Fibroblast of lung (primary cell): ENCODE measurements at regions not wholly inside any gene's neighbourhood (a gene's known extent, or its start where the extent isn't known, plus 50 kb on each side); places are given as distances from the start of the nearest gene placed in this dataset.
A peak's percentile ranks its signal among the peaks of the same experiment; 100 is the strongest.

Experiments used
- DNase-seq, 2 donors: peaks; one replicate each; pipeline versions ENCODE4 v3.0.0 to v3.0.0-alpha.2; 2010; ENCODE audit warnings: low read depth in 2 of 2
- H2AFZ ChIP-seq: 2 replicates; pipeline ENCODE4 v1.5.1; 2012; ENCODE audit warnings: low read length, control low read depth, inconsistent platforms
- H3K27ac ChIP-seq: 2 replicates; pipeline ENCODE4 v1.5.1; 2011; ENCODE audit warnings: low read length, control low read depth; ENCODE audit not compliant: insufficient read depth
- H3K27me3 ChIP-seq: 2 replicates; pipeline ENCODE4 v1.5.1; 2011; ENCODE audit warnings: mild to moderate bottlenecking, low read length; ENCODE audit not compliant: control insufficient read depth, insufficient read depth
- H3K36me3 ChIP-seq: 2 replicates; pipeline ENCODE4 v1.5.1; 2011; ENCODE audit warnings: low read length; ENCODE audit not compliant: control insufficient read depth, insufficient read depth
- H3K4me1 ChIP-seq: 2 replicates; pipeline ENCODE4 v1.5.1; 2011; ENCODE audit warnings: low read length; ENCODE audit not compliant: control insufficient read depth, insufficient read depth; ENCODE audit errors: extremely low read depth
- H3K4me2 ChIP-seq: 2 replicates; pipeline ENCODE4 v1.5.1; 2011; ENCODE audit warnings: low read length, control low read depth; ENCODE audit not compliant: insufficient read depth; ENCODE audit errors: extremely low read depth
- H3K4me3 ChIP-seq, 4 experiments: fragments of 200-600 bp in 1 of 4; sonication (generic) in 1 of 4; replicated peaks in 1 of 4; 2 replicates each; pipeline ENCODE4 v1.5.1; 2011 to 2016; ENCODE audit warnings: low read length in 4 of 4, low read depth in 3 of 4, mild to moderate bottlenecking in 3 of 4, control low read depth in 2 of 4, inconsistent platforms in 1 of 4, mixed read lengths in 1 of 4; ENCODE audit not compliant: insufficient read depth in 1 of 4; ENCODE audit errors: control extremely low read depth in 1 of 4
- H3K79me2 ChIP-seq: 2 replicates; pipeline ENCODE4 v1.5.1; 2012; ENCODE audit warnings: mild to moderate bottlenecking, low read length, inconsistent platforms; ENCODE audit not compliant: control insufficient read depth, insufficient read depth
- H3K9ac ChIP-seq: 2 replicates; pipeline ENCODE4 v1.5.1; 2011; ENCODE audit warnings: mild to moderate bottlenecking, low read length, control low read depth; ENCODE audit not compliant: insufficient read depth
- H3K9me3 ChIP-seq: 2 replicates; pipeline ENCODE4 v1.5.1; 2012; ENCODE audit warnings: low read depth, low read length; ENCODE audit not compliant: control insufficient read depth, insufficient read depth
- H4K20me1 ChIP-seq: 2 replicates; pipeline ENCODE4 v1.5.1; 2011; ENCODE audit warnings: low read length; ENCODE audit not compliant: control insufficient read depth, insufficient read depth; ENCODE audit errors: extremely low read depth
- EZH2 ChIP-seq: IDR thresholded peaks from 2 replicates; pipeline ENCODE4 v1.5.1; 2012; ENCODE audit warnings: low read length, control low read depth, mild to moderate bottlenecking; ENCODE audit errors: missing control alignments
- TF ChIP-seq, protein P1 (sequence below), 2 donors: IDR thresholded peaks in 1 of 2; conservative IDR thresholded peaks in 1 of 2; 1 replicate in 1 of 2; 2 replicates in 1 of 2; pipeline ENCODE4 v1.5.1; 2011 to 2012; ENCODE audit warnings: low read length in 2 of 2, control low read depth in 1 of 2, inconsistent platforms in 1 of 2, low read depth in 1 of 2, mild to moderate bottlenecking in 1 of 2

DNA sequence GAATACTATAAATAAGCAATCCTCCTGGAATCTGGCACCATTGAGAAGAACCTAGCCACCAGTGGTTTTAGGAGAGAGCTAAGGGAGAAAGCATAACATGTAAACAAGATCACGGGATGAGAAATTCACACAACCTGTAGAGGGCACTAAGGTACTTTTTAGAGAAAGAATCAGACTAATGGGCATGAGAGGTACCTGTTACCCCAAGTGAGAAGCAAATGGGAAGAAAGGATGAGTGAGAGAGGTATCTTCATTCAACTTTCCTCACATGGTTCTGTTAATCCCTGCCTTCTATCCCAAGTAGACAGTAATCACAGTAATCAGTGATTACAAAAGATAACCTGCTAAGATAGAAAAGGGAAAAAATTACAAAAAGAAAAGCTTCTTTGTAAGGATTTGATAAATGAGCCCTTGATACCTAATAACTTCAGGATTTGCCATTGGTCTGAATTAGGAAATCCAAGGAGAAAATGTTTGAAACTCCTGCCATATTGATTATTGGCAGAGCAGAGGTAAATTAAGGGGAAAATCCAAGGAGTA lies 251.1 kb upstream of the ADGRL2 start:
- Histone ChIP-seq H3K9ac (no peak overlapping the region), H3K9me3 (no peaks in the 10 kb centered on the region), H3K4me3 (no peak overlapping the region), H2AFZ (no peak overlapping the region), H3K4me2 (no peak overlapping the region), H3K27ac (no peak overlapping the region), H3K4me1 (no peaks in the 10 kb centered on the region), H3K27me3 (no peaks in the 10 kb centered on the region), H3K79me2 (no peaks in the 10 kb centered on the region), H4K20me1 (no peaks in the 10 kb centered on the region), H3K36me3 (no peaks in the 10 kb centered on the region)
- DNase-seq, result peak; percentile 35 to 72
- TF ChIP-seq EZH2, result no peak
- TF ChIP-seq, protein P1, sequence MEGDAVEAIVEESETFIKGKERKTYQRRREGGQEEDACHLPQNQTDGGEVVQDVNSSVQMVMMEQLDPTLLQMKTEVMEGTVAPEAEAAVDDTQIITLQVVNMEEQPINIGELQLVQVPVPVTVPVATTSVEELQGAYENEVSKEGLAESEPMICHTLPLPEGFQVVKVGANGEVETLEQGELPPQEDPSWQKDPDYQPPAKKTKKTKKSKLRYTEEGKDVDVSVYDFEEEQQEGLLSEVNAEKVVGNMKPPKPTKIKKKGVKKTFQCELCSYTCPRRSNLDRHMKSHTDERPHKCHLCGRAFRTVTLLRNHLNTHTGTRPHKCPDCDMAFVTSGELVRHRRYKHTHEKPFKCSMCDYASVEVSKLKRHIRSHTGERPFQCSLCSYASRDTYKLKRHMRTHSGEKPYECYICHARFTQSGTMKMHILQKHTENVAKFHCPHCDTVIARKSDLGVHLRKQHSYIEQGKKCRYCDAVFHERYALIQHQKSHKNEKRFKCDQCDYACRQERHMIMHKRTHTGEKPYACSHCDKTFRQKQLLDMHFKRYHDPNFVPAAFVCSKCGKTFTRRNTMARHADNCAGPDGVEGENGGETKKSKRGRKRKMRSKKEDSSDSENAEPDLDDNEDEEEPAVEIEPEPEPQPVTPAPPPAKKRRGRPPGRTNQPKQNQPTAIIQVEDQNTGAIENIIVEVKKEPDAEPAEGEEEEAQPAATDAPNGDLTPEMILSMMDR (conservative IDR thresholded peaks at IDR 0.05 in 1 of 2, IDR thresholded peaks at IDR 0.05 in 1 of 2; ENCODE audit: low read depth in 1 of 2, low read length in 2 of 2), result peak; percentile 43 to 60

DNA sequence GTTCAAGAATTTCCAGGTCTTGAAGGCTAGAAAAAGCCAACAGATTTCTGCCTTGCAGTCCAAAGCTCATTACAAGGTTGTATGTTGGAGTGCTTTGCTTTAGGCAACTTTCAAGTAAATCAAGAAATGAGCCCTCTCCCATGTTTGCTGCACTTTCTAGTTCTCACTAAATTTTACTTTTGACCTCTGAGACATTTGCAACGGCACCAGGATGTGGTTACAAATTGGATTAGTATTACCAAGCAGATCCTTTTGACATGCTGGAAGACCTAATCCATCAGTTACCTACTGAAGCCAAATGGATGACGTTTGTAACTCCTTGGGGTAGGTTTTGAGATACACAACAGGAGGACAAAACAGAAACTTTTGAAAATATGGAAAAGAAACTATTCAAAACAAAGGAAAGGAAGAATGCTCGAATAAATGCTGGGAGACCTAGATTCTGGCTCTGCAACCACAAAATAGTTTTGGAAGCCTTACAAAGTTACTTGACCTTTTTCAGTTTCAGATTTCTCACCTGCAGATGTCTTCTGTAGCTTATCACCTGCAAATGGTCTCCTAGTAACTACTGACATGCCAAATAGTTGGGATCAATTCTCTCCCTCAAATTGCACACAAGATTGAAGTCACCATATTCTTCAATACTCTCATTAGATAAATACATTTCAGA lies 251.7 kb upstream of the ADGRL2 start:
- H3K27me3 ChIP-seq, result no peaks in the 10 kb centered on the region
- no peaks in the 10 kb centered on the region for H3K4me1 ChIP-seq
- H3K27ac ChIP-seq, result no peak overlapping the region
- H4K20me1 ChIP-seq, result no peaks in the 10 kb centered on the region
- H3K4me3 ChIP-seq, result no peak overlapping the region
- no peaks in the 10 kb centered on the region for H3K79me2 ChIP-seq
- no peak for DNase-seq
- H2AFZ ChIP-seq, result no peak overlapping the region
- H3K4me2 ChIP-seq, result no peak overlapping the region
- no peaks in the 10 kb centered on the region for H3K36me3 ChIP-seq
- TF ChIP-seq EZH2, result no peak
- TF ChIP-seq, protein P1 (conservative IDR thresholded peaks at IDR 0.05 in 1 of 2, IDR thresholded peaks at IDR 0.05 in 1 of 2; ENCODE audit: low read depth in 1 of 2, low read length in 2 of 2), result no peak
- H3K9ac ChIP-seq, result no peak overlapping the region
- H3K9me3 ChIP-seq, result no peaks in the 10 kb centered on the region

DNA sequence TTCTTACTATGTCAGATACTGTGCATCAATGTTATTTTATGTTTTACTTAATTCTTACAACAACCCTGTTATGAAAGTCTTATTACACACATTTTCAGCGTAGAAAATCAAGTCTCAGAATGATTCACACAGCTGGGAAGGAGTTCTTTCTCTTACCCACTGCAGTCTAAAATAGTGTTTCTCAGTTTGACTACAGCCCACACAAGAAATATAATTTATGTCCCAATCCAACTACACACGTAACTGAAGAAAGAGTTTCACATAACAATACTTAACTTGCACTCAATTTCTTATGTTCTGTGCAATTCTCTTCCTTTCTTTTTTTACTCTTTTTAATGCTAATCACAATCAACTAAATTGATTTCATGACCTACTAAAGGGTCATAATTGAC lies 252.8 kb upstream of the ADGRL2 start:
- Histone ChIP-seq H3K4me3 (no peak overlapping the region), H3K9ac (no peak overlapping the region), H3K27me3 (no peaks in the 10 kb centered on the region), H3K9me3 (no peaks in the 10 kb centered on the region), H3K4me2 (no peak overlapping the region), H4K20me1 (no peaks in the 10 kb centered on the region), H3K4me1 (no peaks in the 10 kb centered on the region), H3K36me3 (no peaks in the 10 kb centered on the region), H3K27ac (no peak overlapping the region), H2AFZ (no peak overlapping the region), H3K79me2 (no peaks in the 10 kb centered on the region)
- TF ChIP-seq, protein P1 (conservative IDR thresholded peaks at IDR 0.05 in 1 of 2, IDR thresholded peaks at IDR 0.05 in 1 of 2; ENCODE audit: low read depth in 1 of 2, low read length in 2 of 2), result no peak
- no peak for TF ChIP-seq EZH2
- DNase-seq, result no peak
